ENCODE measurements at regions not wholly inside any gene's neighbourhood (a gene's known extent, or its start where the extent isn't known, plus 50 kb on each side); places are given as distances from the start of the nearest gene placed in this dataset.

DNA sequence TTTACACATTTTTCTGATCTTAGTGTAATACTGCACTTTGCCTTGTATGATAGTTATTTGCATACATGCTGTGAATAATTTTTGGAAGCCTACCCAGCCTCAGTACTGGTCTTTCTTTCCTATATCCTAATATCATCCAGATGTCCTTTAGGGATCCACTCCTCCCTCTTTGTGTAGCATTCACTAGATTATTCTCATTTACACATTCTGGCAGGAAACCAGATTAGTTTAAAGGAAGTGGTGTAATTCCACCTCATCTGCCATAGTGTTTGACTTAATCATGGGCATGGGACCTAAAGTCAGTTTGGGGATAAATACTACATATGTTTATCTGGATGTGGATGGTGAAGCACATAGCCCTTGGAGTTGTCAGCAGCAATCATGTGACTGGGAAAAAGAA is 444.9 kb upstream of the MAP2 start:
- TF ChIP-seq EZH2 (IDR thresholded peaks at IDR 0.05) (no peak), POLR2AphosphoS5 (IDR thresholded peaks at IDR 0.05; ENCODE audit: borderline replicate concordance, low read depth, low read length) (peak; percentile 22; the same call in 1 of the 2 replicates), FOXP2 (optimal IDR thresholded peaks at IDR 0.05; ENCODE audit: control extremely low read depth, extremely low read length, insufficient read depth) (peak; percentile 88)
